ENCODE measurements at regions not wholly inside any gene's neighbourhood (a gene's known extent, or its start where the extent isn't known, plus 50 kb on each side); places are given as distances from the start of the nearest gene placed in this dataset.

DNA sequence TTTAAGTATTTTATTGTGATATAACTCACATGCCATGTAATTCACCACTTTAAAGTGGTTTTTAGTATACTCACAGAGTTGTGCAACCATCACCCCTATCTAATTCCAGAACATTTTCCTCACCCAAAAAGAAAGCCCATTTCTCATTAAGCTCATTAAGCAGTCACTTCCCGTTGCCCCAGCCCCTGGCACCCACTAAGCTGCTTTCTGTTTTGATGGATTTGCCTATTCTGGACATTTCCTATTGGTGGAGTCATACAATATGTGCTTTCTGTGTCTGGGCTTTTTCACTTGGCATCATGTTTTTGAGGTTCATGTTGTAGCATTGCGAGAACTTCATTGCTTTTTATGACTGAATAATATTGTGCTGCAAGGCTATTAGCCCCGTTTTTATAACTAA, 66.0 kb downstream of the ARL6IP4 start:
- ATAC-seq (replicated peaks), result no peak
- Mint-ChIP-seq H3K9me3 (no peaks in the 10 kb centered on the region), H3K4me1 (peaks cover 18 to 46% of the 10 kb centered on the region in 2 donors), H3K27me3 (no peaks in the 10 kb centered on the region), H3K4me3 (no peak overlapping the region), H3K27ac (no peak overlapping the region), H3K36me3 (no peaks in the 10 kb centered on the region)
- no peak for DNase-seq

DNA sequence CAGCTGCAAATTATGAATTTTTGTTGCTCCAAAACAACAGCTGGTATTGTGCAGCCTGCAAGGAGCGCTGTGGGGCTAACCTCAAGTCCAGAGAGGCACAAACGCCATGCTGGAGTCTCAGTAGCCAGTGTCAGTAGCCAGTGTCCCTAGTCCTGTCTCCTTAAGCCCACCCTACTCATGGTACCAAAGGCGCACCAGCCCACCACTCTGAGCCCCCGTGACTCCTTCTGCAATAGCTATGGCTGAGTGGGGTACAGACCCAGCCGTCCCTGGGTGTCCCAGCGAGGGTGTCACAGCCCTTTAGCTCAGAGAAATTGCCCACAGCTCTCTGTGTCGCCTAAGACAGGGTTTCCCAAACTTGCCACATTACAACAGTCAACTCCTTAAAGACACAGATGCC, 65.2 kb downstream of the ARL6IP4 start:
- ATAC-seq (replicated peaks) (no peak), DNase-seq (no peak)
- no peaks in the 10 kb centered on the region for H3K36me3 Mint-ChIP-seq
- peaks cover 18 to 39% of the 10 kb centered on the region in 2 donors for H3K4me1 Mint-ChIP-seq
- H3K27ac Mint-ChIP-seq, result no peak overlapping the region
- no peaks in the 10 kb centered on the region for H3K27me3 Mint-ChIP-seq
- no peak overlapping the region for H3K4me3 Mint-ChIP-seq
- no peaks in the 10 kb centered on the region for H3K9me3 Mint-ChIP-seq

DNA sequence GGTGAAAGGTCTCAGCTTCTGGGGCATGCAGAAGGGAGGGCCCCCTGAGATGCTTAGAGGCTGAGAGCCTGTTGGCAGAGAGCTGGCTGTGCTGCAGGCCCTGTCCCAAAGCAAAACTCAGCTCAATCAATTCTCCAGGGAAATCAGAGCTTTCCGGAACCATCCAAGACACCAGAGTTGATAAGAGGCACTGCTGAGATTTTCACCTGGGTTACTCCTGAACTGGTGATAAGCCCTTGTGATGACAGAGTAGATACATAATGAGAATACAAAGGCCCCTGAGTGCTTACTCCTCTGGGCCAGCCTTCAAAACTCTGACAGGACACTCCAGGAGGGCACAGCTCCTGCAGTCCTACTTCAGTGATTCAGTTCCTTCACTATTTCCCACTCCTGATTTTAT, 63.9 kb downstream of the ARL6IP4 start:
- H3K27me3 Mint-ChIP-seq, result no peaks in the 10 kb centered on the region
- H3K4me1 Mint-ChIP-seq, result peaks cover 18 to 33% of the 10 kb centered on the region in 2 donors
- DNase-seq (no peak), ATAC-seq (replicated peaks) (no peak)
- no peaks in the 10 kb centered on the region for H3K36me3 Mint-ChIP-seq
- H3K4me3 Mint-ChIP-seq, result no peak overlapping the region
- H3K9me3 Mint-ChIP-seq, result no peaks in the 10 kb centered on the region
- no peak overlapping the region for H3K27ac Mint-ChIP-seq

DNA sequence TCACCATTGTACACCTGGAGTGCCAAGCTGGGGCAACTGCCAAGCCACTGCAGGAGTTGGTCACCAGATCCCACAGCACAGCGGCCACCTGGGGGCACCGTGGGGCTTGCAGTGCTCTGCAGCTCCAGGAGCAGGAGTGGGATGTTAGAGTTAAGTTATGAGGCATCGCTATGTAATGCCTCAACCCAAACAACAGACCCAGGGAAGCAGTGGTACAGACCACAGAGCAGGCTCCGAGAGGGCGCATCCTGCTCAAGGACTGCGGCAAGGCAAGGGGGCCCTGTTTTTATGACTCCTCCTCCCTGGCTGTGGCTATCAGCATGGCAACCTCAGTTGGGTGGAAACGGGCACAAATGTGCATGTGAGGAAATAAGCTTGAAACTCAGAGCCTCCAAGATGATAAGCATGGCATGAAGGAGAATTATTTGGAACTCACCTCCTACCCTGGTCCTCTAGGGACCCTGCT, 63.1 kb downstream of the ARL6IP4 start:
- Mint-ChIP-seq H3K27me3 (no peaks in the 10 kb centered on the region), H3K4me1 (peaks cover 15 to 36% of the 10 kb centered on the region in 2 donors), H3K36me3 (no peaks in the 10 kb centered on the region), H3K27ac (peak overlapping the region; percentile 60), H3K4me3 (peak overlapping the region in 1 of 2 donors; percentile 33), H3K9me3 (no peaks in the 10 kb centered on the region)
- ATAC-seq (replicated peaks), result peak; percentile 92 to 95
- DNase-seq, result peak; percentile 56

DNA sequence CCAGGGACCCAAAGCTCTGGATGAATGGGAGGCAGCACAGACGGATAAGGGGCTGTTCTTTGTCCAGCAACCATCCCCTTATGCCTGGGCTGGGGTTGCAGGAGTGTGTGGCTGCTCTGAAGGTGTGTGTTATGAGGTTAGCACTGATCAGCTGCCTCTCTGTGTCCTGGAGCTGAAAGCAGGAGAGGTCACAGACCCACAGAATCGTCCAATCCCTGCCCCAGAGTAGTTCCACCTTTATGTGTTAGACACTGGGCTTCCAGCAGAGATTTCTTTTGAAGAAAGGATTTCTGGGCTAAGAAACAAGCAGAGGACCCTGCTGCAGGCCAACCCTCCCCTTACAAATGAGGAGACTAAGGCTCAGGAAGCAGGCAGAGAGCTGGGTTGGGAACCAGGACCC, 62.4 kb downstream of the ARL6IP4 start:
- Mint-ChIP-seq H3K27ac (no peak overlapping the region), H3K9me3 (no peaks in the 10 kb centered on the region), H3K4me3 (no peak overlapping the region), H3K4me1 (peaks cover 11 to 32% of the 10 kb centered on the region in 2 donors), H3K36me3 (no peaks in the 10 kb centered on the region), H3K27me3 (no peaks in the 10 kb centered on the region)
- ATAC-seq (replicated peaks), result no peak
- no peak for DNase-seq

DNA sequence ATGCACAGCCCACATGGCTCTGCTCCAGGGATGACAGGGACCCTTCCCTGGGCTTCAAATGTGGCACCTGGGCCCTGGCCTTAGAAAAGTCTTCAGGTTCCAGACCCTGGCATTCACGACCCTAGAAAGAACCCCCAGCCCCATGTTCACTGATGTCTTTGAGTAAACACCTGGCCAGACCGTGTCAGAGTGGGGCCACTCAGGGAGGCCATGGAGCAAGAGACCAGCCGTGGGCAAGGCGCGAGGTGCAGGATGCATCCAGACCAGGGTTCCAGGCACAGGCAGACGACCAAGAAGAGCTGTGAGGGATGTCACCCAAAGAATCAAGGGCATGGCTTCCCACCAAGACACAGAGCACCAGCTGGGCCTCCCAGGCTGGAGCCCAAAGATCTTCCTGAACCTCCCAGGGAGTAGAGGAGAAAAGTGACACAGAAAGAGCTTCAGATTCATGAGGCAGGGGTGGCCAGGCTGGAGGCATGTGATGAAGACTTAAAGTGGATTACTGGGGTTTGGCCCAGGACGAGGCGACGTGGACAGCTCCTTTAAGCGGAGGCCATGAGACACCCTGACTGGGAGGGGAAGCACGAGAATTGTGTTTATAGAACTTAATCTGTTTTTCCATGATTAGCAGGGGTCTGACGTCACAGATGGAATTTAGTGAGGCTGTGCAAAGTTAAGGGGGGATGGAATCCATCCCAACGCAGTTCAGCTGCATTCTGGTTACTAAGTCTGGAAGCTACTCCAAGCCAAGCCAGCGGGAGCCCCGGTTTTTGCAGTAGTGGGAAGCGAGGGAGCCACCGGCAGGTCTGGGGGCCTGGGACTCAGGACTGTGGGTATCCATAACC, 61.6 kb downstream of the ARL6IP4 start:
- Mint-ChIP-seq H3K27me3 (no peaks in the 10 kb centered on the region), H3K4me3 (no peak overlapping the region), H3K36me3 (no peaks in the 10 kb centered on the region), H3K4me1 (peaks cover 11 to 27% of the 10 kb centered on the region in 2 donors), H3K27ac (no peak overlapping the region), H3K9me3 (no peaks in the 10 kb centered on the region)
- ATAC-seq (replicated peaks) (no peak), DNase-seq (no peak)

DNA sequence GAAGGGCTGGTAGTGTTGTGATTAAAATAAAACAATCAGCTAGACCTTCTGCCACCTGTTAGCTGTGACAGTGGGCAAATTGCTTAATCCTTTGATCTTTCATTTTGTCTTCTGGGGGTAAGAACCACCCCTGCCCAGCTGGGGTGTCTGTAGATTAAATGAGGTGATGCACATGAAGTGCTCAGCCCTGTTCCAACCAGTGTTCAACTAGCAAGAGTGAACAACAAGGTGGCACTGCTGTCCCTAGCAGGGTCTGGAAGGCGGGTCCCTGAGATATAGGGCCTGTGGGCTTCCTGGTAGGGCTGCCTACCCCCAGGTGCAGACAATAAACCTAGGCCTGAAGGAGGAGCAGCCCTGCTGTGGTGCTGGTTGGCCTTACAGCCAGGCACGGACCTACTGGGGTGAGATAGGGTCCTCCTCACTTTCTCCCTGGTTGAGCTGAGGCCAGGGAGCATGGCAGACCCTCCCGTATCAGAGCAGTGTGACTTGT, 60.6 kb downstream of the ARL6IP4 start:
- Mint-ChIP-seq H3K4me3 (no peak overlapping the region), H3K4me1 (peaks cover 11 to 32% of the 10 kb centered on the region in 2 donors), H3K27ac (peak overlapping the region; percentile 62), H3K27me3 (no peaks in the 10 kb centered on the region), H3K9me3 (no peaks in the 10 kb centered on the region), H3K36me3 (no peaks in the 10 kb centered on the region)
- ATAC-seq (replicated peaks), result no peak
- DNase-seq, result no peak

DNA sequence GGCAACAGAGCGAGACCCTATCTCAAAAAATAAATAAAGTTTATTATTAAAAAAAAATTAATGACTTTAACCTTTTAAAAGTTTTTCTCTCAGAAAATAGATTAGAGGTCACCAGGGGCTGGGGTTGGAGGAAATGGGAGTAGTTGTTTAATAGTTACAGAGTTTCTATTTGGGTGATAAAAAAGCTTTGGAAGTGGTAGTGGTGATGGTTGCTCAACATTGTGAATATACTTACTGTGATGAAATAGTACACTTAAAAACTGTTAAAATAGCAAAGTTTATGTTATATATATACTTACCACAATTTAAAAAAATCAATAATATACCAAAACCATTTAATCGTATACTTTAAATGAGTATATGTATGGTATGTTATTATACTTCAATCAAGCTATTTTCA, 59.6 kb downstream of the ARL6IP4 start:
- H3K9me3 Mint-ChIP-seq, result no peaks in the 10 kb centered on the region
- no peak overlapping the region for H3K27ac Mint-ChIP-seq
- ATAC-seq (replicated peaks), result no peak

DNA sequence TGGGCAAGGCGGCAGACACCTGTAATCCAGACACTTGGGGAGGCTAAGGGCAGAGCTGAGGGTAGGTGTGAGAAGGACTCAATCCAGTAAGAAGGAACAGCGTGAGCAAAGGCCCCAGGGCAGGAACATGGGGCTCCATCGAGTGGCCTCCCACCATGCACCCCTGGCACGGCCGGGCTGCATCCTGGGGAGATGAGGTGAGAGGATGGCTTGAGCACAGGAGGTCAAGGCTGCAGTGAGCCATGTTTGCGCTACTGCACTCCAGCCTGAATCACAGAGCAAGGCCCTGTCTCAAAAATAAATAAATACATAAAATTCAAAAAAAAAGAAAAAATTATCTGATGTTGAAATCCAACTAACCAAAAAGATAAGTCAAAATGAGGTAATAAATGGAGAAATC, 58.5 kb downstream of the ARL6IP4 start:
- no peaks in the 10 kb centered on the region for H3K9me3 Mint-ChIP-seq
- peaks cover 16 to 40% of the 10 kb centered on the region in 2 donors for H3K4me1 Mint-ChIP-seq
- peak overlapping the region; percentile 27 for H3K27ac Mint-ChIP-seq
- H3K4me3 Mint-ChIP-seq, result no peak overlapping the region
- H3K36me3 Mint-ChIP-seq, result no peaks in the 10 kb centered on the region
- no peak for DNase-seq
- no peak for ATAC-seq (replicated peaks)
- no peaks in the 10 kb centered on the region for H3K27me3 Mint-ChIP-seq

More for the DNA sequence above, 59.6 kb downstream of the ARL6IP4 start:
- H3K27me3 Mint-ChIP-seq, result no peaks in the 10 kb centered on the region
- H3K4me1 Mint-ChIP-seq, result peaks cover 10 to 39% of the 10 kb centered on the region in 2 donors
- DNase-seq, result no peak
- H3K4me3 Mint-ChIP-seq, result no peak overlapping the region
- no peaks in the 10 kb centered on the region for H3K36me3 Mint-ChIP-seq

DNA sequence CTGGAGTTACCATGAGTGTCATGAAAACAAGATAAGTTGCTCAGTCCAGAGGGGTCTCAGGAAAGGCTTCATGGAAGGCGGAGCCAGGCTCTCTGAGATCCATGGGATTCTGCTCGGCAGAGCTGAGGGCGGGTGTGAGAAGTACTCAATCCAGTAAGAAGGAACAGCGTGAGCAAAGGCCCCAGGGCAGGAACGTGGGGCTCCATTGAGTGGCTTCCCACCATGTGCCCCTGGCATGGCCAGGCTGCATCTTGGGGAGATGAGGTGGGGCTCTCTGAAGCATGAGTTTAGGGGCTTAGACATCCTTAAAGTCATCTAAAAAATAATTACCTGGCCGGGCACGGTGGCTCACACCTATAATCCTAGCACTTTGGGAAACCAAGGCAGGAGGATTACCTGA, 58.0 kb downstream of the ARL6IP4 start:
- ATAC-seq (replicated peaks), result no peak
- Mint-ChIP-seq H3K4me1 (peaks cover 16 to 40% of the 10 kb centered on the region in 2 donors), H3K27me3 (no peaks in the 10 kb centered on the region), H3K9me3 (no peaks in the 10 kb centered on the region), H3K4me3 (no peak overlapping the region), H3K27ac (peak overlapping the region; percentile 27), H3K36me3 (peaks cover 0 to 5% of the 10 kb centered on the region in 2 donors)
- no peak for DNase-seq

DNA sequence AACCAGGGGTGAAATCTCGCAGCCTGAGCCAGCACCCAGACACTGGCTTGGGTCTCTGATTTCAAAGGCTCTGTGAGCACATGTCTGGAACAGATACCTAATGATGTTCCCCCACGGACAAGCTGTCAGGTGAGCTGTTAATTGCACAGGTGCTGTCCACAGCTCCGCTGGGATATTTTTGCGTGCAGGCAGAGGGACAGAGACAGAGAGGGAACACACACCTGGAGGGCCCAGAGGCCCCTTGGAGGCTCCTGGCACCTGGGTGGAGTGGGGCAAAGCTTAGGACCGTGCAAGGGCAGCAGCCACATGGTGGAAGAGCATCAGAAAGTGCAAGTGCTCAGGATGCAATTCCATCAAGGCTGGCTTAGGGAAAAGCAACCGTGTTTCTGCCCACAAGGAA, 57.3 kb downstream of the ARL6IP4 start:
- H3K4me1 Mint-ChIP-seq, result peaks cover 18 to 41% of the 10 kb centered on the region in 2 donors
- no peaks in the 10 kb centered on the region for H3K9me3 Mint-ChIP-seq
- peaks cover 0 to 12% of the 10 kb centered on the region in 2 donors for H3K36me3 Mint-ChIP-seq
- H3K27me3 Mint-ChIP-seq, result no peaks in the 10 kb centered on the region
- no peak overlapping the region for H3K4me3 Mint-ChIP-seq
- no peak for DNase-seq
- ATAC-seq (replicated peaks), result no peak
- no peak overlapping the region for H3K27ac Mint-ChIP-seq

DNA sequence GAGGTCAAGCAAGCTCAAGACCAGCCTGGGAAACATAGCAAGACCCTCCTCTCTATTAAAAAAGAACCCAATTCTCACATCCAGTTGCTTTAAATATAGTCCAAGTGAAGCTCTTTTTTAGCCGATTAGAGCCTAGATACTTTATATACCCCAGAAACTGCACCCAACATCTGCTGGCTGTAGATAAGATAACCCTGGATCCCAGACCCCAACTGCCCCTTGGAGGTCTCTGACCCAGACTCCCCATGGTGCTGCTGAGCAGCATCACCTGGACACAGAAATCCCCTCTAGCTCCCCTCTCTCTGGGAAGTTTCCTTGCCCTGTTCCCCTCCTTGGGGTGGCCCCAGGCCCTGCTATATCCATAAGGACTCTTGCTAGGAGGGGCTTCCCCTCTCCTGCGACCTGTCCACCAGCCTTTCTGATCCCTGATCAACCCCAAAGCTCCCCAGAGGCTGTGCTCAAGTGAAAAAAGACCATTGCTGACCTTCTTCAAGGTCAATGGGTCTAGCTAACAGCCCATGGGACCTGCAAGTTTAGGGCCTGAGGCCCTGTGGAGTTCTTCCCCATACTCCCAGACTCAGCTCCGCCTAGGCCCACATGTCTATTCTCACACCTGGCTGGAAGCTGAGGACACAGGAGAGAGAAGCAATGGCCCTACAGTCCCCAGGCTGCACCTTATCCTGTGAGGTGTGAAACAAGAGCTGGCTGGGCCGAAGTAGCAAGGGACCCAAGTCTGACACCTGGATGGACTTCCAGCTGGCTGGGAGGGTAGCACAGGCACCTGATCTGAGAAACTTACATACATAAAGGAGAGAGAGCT, 56.2 kb downstream of the ARL6IP4 start:
- no peak overlapping the region for H3K4me3 Mint-ChIP-seq
- no peak overlapping the region for H3K27ac Mint-ChIP-seq
- H3K36me3 Mint-ChIP-seq, result peaks cover 2 to 12% of the 10 kb centered on the region in 2 donors
- no peak for DNase-seq
- no peaks in the 10 kb centered on the region for H3K9me3 Mint-ChIP-seq
- H3K27me3 Mint-ChIP-seq, result no peaks in the 10 kb centered on the region
- peaks cover 18 to 41% of the 10 kb centered on the region in 2 donors for H3K4me1 Mint-ChIP-seq
- ATAC-seq (replicated peaks), result no peak

DNA sequence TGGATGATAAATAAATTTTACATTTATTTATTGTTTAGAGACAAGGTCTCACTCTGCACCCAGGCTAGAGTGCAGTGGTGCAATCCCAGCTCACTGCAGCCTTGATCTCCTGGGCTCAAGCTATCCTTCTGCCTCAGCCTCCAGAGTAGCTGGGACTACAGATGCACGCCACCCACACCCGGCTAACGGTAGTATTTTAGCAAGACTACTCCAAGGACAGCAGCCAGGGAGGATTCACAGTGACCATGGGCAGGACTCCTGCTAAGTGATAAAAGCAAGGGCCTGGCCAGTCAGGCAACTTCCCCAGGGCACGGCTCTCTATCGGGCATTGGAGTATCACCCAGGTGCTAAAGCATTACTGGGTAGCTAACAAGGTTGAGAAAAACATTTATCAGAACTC, 55.4 kb downstream of the ARL6IP4 start:
- Mint-ChIP-seq H3K4me3 (no peak overlapping the region), H3K4me1 (peaks cover 18 to 41% of the 10 kb centered on the region in 2 donors), H3K27me3 (no peaks in the 10 kb centered on the region), H3K36me3 (peaks cover 2 to 12% of the 10 kb centered on the region in 2 donors), H3K27ac (no peak overlapping the region), H3K9me3 (no peaks in the 10 kb centered on the region)
- no peak for DNase-seq
- no peak for ATAC-seq (replicated peaks)

DNA sequence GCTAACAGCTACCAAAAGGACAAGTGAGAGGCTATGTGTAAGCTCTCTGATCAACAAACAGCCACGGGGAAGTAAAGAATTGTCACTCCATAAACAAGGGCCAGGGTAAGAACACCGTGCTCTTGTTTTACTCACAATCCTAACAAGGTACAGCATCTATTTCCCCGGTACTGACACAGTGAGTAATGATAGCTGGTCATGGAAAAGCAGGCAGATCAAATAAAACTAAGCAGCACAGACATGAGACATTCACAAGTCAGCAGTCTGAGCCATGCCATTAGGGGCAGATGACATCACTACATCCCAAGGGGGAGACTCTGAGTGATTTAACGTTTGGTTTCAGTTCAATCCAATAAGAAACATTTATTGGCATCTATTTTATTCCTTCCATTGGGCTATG, 54.4 kb downstream of the ARL6IP4 start:
- Mint-ChIP-seq H3K4me3 (no peak overlapping the region), H3K27me3 (no peaks in the 10 kb centered on the region), H3K9me3 (no peaks in the 10 kb centered on the region), H3K27ac (no peak overlapping the region), H3K4me1 (peaks cover 18 to 41% of the 10 kb centered on the region in 2 donors), H3K36me3 (peaks cover 2 to 12% of the 10 kb centered on the region in 2 donors)
- ATAC-seq (replicated peaks) (peak; percentile 75 to 83), DNase-seq (no peak)

Data from stimulated activated naive B cell treated with anti-CD40 and anti-IgM and Interleukin-4, amounts not matched to agents 10 μg/mL and 1 μg/mL and 100 μg/mL, for 72 hours (primary cell).